CD4-positive, alpha-beta T cell treated with Interferon gamma for 1 hour (primary cell): ENCODE measurements at regions not wholly inside any gene's neighbourhood (a gene's known extent, or its start where the extent isn't known, plus 50 kb on each side); places are given as distances from the start of the nearest gene placed in this dataset.
A peak's percentile ranks its signal among the peaks of the same experiment; 100 is the strongest.
"Not testable (repeated sequence)": the region's sequence is repeated elsewhere in the genome, so short reads cannot be mapped to it uniquely, and the experiment has no call there.

ENCODE experiments used
- DNase-seq: peaks from one replicate; pipeline ENCODE4 v3.0.0-alpha.2; 2020

- DNase-seq, result no peak
Measured at GRCh38 chr22:26806445-26807175, 149.2 kb downstream of the MIAT start.

DNA sequence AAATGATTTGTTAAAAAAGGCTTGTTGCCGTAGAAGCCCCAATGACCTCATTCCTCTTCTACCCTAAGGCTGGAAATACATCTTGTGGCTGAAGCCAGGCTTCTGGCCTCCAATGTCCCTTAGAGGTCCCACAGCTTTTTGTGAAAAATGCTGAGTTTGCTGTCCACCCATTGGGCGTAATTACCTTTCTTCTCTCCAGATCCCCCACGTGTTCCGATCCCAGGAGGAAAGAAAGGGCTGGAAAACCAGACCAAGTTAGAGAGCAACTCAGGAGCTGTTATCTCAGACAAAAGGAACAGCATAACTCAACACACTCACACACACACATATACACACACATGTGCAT, 154.2 kb downstream of the MIAT start:
- DNase-seq, result no peak

GRCh38 chr22:26812731-26813130, 155.3 kb downstream of the MIAT start:
- DNase-seq, result no peak

DNA sequence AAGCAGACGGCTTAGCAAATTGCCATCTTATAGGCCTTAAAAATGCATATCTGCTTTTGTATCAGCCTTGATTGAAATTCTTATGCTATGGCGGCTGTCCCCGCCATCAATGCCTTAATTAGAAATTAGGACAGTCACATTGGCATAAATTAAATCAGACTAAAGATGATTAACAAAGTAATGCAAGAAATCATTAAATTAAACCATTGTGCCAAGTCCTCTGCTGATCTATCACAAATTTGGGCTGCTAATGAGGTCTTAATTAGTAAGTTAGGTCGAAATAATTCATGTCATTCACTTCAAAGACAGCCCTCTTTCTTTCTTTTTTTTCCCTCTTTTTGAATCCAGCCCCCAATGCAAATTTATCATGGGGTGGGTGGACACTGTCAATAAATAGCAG, 159.3 kb downstream of the MIAT start:
- DNase-seq, result no peak

- no peak for DNase-seq
Measured at GRCh38 chr22:26817926-26818325, 160.5 kb downstream of the MIAT start.

GRCh38 chr22:26821854-26822253, 164.5 kb downstream of the MIAT start:
- DNase-seq, result no peak

GRCh38 chr22:26822313-26822712, 164.9 kb downstream of the MIAT start:
- no peak for DNase-seq

DNA sequence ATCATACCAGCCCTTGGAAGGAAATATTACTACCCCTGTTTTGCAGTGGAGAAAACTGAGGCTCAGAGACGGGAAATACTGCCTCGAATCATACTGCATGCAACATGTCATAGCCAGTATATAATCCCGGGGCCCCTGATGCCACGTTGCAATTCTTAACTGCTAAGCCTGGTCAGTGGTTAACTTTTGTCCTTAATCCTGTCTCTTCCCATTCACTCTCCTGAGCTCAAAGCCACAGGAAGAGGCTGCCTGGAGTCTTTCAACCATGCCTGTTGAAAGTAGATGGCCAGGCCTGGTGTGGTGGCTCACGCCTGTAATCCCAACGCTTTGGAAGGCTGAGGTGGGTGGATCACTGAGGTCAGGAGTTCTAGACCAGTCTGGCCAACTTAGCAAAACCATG, 166.6 kb downstream of the MIAT start:
- DNase-seq, result no peak

GRCh38 chr22:26825960-26826935, 168.9 kb downstream of the MIAT start:
- no peak for DNase-seq

DNA sequence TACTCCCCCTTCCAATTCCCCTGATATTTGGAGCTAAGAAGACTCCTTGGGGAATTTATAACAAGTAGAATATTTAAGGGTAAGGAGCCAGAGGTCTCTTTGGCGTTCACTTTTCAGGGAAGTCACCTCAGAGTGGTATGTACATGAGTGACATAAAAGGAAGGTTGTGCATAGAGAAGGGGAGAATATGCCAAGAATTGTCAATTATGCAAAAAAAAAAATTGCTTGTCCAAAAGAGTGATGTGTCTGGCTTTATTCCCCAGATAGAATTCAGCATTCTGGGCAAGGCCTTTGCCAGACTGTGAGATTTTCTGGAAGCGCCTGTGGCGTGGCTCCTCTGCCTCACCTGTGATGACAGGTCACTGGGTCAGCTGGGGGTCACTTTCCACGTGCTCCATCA, 170.2 kb downstream of the MIAT start:
- DNase-seq, result no peak

- no peak for DNase-seq
Measured at GRCh38 chr22:26828311-26828710, 170.9 kb downstream of the MIAT start.

GRCh38 chr22:26830837-26831236, 173.4 kb downstream of the MIAT start:
- DNase-seq, result no peak

DNA sequence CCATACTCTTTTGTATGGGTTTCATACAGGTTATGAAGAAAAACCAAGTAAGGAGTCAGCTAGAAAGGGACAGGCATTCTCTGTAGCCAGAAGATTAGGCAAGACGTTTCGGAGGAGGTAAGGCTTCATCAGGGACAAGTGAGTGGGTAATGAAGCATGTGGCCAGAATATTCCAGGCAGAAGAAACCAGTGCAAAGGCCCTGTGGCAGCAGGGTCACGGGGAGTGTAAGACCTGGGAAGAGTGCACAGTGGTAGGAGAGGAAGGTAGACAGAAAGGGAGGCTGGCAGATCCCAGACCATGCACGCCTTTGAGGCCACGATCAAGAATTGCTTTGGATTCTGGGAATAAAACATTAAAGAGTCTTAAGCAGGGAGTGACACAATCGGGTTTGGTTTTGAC, 177.6 kb downstream of the MIAT start:
- DNase-seq, result no peak

DNA sequence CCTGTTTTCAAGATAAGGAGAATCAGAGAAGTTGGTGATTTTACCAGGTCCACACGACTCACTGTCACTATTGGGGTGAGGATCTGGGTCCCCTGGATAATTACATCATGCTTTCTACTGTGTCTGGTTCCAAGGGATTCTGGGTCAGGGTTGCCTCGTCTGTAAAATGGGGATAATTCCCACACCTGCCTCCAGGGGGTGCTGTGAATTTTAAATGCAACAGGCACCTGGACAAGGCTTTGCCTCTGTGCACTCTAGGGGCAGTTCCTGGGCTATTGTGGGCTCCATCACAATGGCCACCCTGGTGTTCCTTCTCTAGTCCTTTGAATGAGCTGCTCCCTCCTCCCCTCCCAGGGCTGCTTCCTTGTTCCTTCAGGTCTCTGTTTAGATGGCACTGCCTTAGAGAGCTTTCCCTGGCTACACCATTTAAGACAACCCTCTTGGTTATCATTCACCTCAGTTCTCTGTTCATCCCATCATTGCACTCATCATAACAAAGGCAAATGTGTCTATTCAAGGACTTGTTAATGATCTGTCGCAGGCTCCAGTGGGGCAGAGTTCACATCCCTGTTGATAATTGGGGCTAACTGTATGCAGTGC, 178.6 kb downstream of the MIAT start:
- peak; percentile 2 for DNase-seq

DNA sequence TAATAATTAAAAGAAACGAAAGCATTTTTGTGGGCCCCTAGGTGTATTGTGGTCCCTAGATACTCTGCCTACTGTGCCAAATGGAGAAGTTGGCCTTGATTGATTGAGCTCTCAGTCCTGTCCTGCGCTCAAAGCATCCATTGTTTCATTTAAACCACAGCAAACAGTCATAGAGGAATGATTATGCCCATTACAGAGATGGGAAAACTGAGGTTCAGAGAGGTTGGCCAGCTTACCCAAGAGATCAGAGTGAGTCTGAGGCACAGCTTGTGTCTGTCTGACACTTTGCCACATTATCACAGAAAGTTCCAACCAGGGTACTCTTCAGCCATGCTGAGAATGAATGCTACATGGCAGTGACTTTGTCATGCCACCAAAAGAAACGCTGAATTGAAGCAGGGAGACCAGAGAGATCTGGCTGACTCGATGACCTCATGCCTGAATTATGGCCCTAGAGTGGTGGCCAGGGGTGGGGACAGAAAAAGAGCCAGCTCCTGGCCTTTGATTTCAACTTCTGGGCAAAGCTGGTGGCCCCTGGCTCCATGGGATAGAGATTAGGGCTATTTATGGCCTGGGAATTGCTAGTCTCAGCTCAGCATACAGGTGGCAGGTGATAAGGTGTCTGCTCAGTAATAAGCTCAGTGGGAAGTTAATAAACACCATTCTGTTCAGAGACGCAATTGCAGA, 180.5 kb downstream of the MIAT start:
- no peak for DNase-seq

- DNase-seq, result no peak
Measured at GRCh38 chr22:26838471-26838825, 181.1 kb downstream of the MIAT start.

GRCh38 chr22:26839216-26839615, 181.8 kb downstream of the MIAT start:
- no peak for DNase-seq

DNA sequence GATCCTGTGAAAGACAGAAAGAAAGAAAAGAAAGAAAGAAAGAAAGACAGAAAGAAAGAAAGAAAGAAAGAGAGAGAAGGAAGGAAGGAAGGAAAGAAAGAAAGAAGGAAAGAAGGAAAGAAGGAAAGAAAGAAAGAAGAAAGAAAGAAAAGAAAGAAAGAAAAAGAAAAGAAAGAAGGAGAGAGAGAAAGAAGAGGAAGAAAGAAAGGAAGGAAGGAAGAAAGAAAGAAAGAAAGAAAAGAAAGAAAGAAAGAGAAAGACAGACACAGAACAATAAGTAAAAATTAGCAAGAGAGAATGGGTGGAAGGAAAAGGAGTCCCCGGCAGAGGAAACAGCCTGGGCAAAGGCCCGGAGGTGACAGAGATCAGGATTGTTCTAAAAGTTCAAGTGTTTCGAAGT, 183.4 kb downstream of the MIAT start:
- not testable (repeated sequence) for DNase-seq

- no peak for DNase-seq
Measured at GRCh38 chr22:26842103-26842502, 184.7 kb downstream of the MIAT start.

GRCh38 chr22:26845021-26845743, 187.8 kb downstream of the MIAT start:
- no peak for DNase-seq

GRCh38 chr22:26846076-26846475, 188.7 kb downstream of the MIAT start:
- no peak for DNase-seq

GRCh38 chr22:26846645-26847044, 189.3 kb downstream of the MIAT start:
- DNase-seq, result no peak

- DNase-seq, result no peak
Measured at GRCh38 chr22:26847046-26847445, 189.7 kb downstream of the MIAT start.
